Nephron progenitor cell (in vitro differentiated cells): ENCODE measurements at regions not wholly inside any gene's neighbourhood (a gene's known extent, or its start where the extent isn't known, plus 50 kb on each side); places are given as distances from the start of the nearest gene placed in this dataset.
A peak's percentile ranks its signal among the peaks of the same experiment; 100 is the strongest.

Source experiments
- DNase-seq: peaks from one replicate; pipeline ENCODE4 v3.0.0; 2021
- H3K27ac Mint-ChIP-seq: 2 replicates; pipeline ENCODE4 v1.8.0; 2021; ENCODE audit warnings: mild to moderate bottlenecking, moderate library complexity, mixed read lengths
- H3K27me3 Mint-ChIP-seq: 2 replicates; pipeline ENCODE4 v1.8.0; 2021; ENCODE audit warnings: mild to moderate bottlenecking, low read depth, mixed read lengths; ENCODE audit not compliant: poor library complexity
- H3K36me3 Mint-ChIP-seq: 2 replicates; pipeline ENCODE4 v1.8.0; 2021; ENCODE audit warnings: low read depth, mixed read lengths
- H3K4me1 Mint-ChIP-seq: 2 replicates; pipeline ENCODE4 v1.8.0; 2021; ENCODE audit warnings: mixed read lengths
- H3K4me3 Mint-ChIP-seq: 2 replicates; pipeline ENCODE4 v1.8.0; 2021; ENCODE audit warnings: mild to moderate bottlenecking, moderate library complexity, mixed read lengths
- H3K9me3 Mint-ChIP-seq: 2 replicates; pipeline ENCODE4 v1.8.0; 2021; ENCODE audit warnings: mild to moderate bottlenecking, moderate library complexity, mixed read lengths
- CTCF ChIP-seq: fragments of 200-600 bp; sonication (generic); IDR thresholded peaks from 2 replicates; pipeline ENCODE4 v1.5.0; 2021; ENCODE audit warnings: antibody characterized with exemption

GRCh38 chr2:65664931-65665330 lies 232.5 kb upstream of the SPRED2 start:
- Mint-ChIP-seq H3K27ac (no peak overlapping the region), H3K9me3 (peaks cover 45% of the 10 kb centered on the region), H3K4me1 (peaks cover 55% of the 10 kb centered on the region), H3K36me3 (peaks cover 29% of the 10 kb centered on the region), H3K4me3 (no peak overlapping the region), H3K27me3 (peaks cover 15% of the 10 kb centered on the region)
- no peak for DNase-seq
- TF ChIP-seq CTCF: no peak

GRCh38 chr2:65663831-65664407 lies 231.5 kb upstream of the SPRED2 start:
- peaks cover 15% of the 10 kb centered on the region for H3K27me3 Mint-ChIP-seq
- TF ChIP-seq CTCF: no peak
- peaks cover 62% of the 10 kb centered on the region for H3K4me1 Mint-ChIP-seq
- H3K27ac Mint-ChIP-seq: peak overlapping the region; percentile 41
- H3K9me3 Mint-ChIP-seq: peaks cover 38% of the 10 kb centered on the region
- DNase-seq: no peak
- no peak overlapping the region for H3K4me3 Mint-ChIP-seq
- H3K36me3 Mint-ChIP-seq: peaks cover 23% of the 10 kb centered on the region

- Mint-ChIP-seq H3K9me3 (peaks cover 29% of the 10 kb centered on the region), H3K4me1 (peaks cover 73% of the 10 kb centered on the region), H3K36me3 (peaks cover 14% of the 10 kb centered on the region), H3K4me3 (peak overlapping the region; percentile 17), H3K27me3 (peaks cover 15% of the 10 kb centered on the region), H3K27ac (no peak overlapping the region)
- no peak for DNase-seq
- no peak for TF ChIP-seq CTCF
Measured at GRCh38 chr2:65662654-65663432, 230.4 kb upstream of the SPRED2 start.

- Mint-ChIP-seq H3K27me3 (peaks cover 15% of the 10 kb centered on the region), H3K4me3 (no peak overlapping the region), H3K36me3 (peaks cover 8% of the 10 kb centered on the region), H3K9me3 (peaks cover 23% of the 10 kb centered on the region), H3K27ac (no peak overlapping the region), H3K4me1 (peaks cover 80% of the 10 kb centered on the region)
- peak; percentile 9 for DNase-seq
- no peak for TF ChIP-seq CTCF
Measured at GRCh38 chr2:65661980-65662653, 229.7 kb upstream of the SPRED2 start.

GRCh38 chr2:65660340-65660739 lies 227.9 kb upstream of the SPRED2 start:
- no peak for DNase-seq
- TF ChIP-seq CTCF: no peak
- H3K27me3 Mint-ChIP-seq: peaks cover 15% of the 10 kb centered on the region
- no peaks in the 10 kb centered on the region for H3K36me3 Mint-ChIP-seq
- no peak overlapping the region for H3K27ac Mint-ChIP-seq
- peaks cover 9% of the 10 kb centered on the region for H3K9me3 Mint-ChIP-seq
- no peak overlapping the region for H3K4me3 Mint-ChIP-seq
- peaks cover 90% of the 10 kb centered on the region for H3K4me1 Mint-ChIP-seq
